Astrocyte (in vitro differentiated cells and primary cell): ENCODE measurements at regions not wholly inside any gene's neighbourhood (a gene's known extent, or its start where the extent isn't known, plus 50 kb on each side); places are given as distances from the start of the nearest gene placed in this dataset.
A peak's percentile ranks its signal among the peaks of the same experiment; 100 is the strongest.

Source experiments
- DNase-seq: peaks from one replicate; pipeline ENCODE4 v3.0.0-alpha.2; 2010; ENCODE audit warnings: low read depth
- FAIRE-seq: peaks from 2 replicates; lab custom pipeline; 2011; peaks lifted over from hg19 to GRCh38; lab: Jason Lieb, UNC
- H2AFZ ChIP-seq: 2 replicates; pipeline ENCODE4 v1.6.0; 2012; ENCODE audit warnings: low read depth, low read length, inconsistent platforms
- H3K27ac ChIP-seq: 2 replicates; pipeline ENCODE4 v1.5.1; 2011; ENCODE audit warnings: low read depth, low read length, inconsistent platforms
- H3K27me3 ChIP-seq: 2 replicates; pipeline ENCODE4 v1.6.0; 2011; ENCODE audit warnings: low read length, inconsistent platforms; ENCODE audit not compliant: insufficient read depth
- H3K36me3 ChIP-seq: 2 replicates; pipeline ENCODE4 v1.5.1; 2011; ENCODE audit warnings: low read length, inconsistent platforms; ENCODE audit not compliant: insufficient read depth
- H3K4me1 ChIP-seq: 2 replicates; pipeline ENCODE4 v1.5.1; 2011; ENCODE audit warnings: low read length, inconsistent platforms; ENCODE audit not compliant: insufficient read depth
- H3K4me2 ChIP-seq: 2 replicates; pipeline ENCODE4 v1.6.0; 2012; ENCODE audit warnings: low read length, inconsistent platforms
- H3K4me3 ChIP-seq: 2 replicates; pipeline ENCODE4 v1.5.1; 2011; ENCODE audit warnings: low read depth, mild to moderate bottlenecking, low read length, inconsistent platforms; ENCODE audit not compliant: insufficient read depth
- H3K79me2 ChIP-seq: 2 replicates; pipeline ENCODE4 v1.6.0; 2012; ENCODE audit warnings: mild to moderate bottlenecking, low read length, inconsistent platforms; ENCODE audit not compliant: insufficient read depth
- H3K9ac ChIP-seq: 2 replicates; pipeline ENCODE4 v1.6.0; 2012; ENCODE audit warnings: mild to moderate bottlenecking, low read length, inconsistent platforms
- H3K9me3 ChIP-seq: 2 replicates; pipeline ENCODE4 v1.5.1; 2012; ENCODE audit warnings: low read depth, mild to moderate bottlenecking, low read length, inconsistent platforms; ENCODE audit not compliant: insufficient read depth
- H4K20me1 ChIP-seq: 2 replicates; pipeline ENCODE4 v1.6.0; 2012; ENCODE audit warnings: low read length, inconsistent platforms; ENCODE audit not compliant: insufficient read depth
- H3K27ac Mint-ChIP-seq: one replicate; pipeline ENCODE4 v1.8.0; 2021; ENCODE audit warnings: mild to moderate bottlenecking, mixed read lengths; ENCODE audit not compliant: unreplicated experiment
- H3K27me3 Mint-ChIP-seq: one replicate; pipeline ENCODE4 v1.8.0; 2021; ENCODE audit warnings: low read depth, mixed read lengths; ENCODE audit not compliant: unreplicated experiment
- H3K36me3 Mint-ChIP-seq: one replicate; pipeline ENCODE4 v1.8.0; 2021; ENCODE audit warnings: low read depth, mixed read lengths; ENCODE audit not compliant: unreplicated experiment
- H3K4me1 Mint-ChIP-seq: one replicate; pipeline ENCODE4 v1.8.0; 2021; ENCODE audit warnings: low read depth, mixed read lengths; ENCODE audit not compliant: unreplicated experiment
- H3K4me3 Mint-ChIP-seq: one replicate; pipeline ENCODE4 v1.8.0; 2021; ENCODE audit warnings: mild to moderate bottlenecking, moderate library complexity, mixed read lengths; ENCODE audit not compliant: unreplicated experiment
- H3K9me3 Mint-ChIP-seq: one replicate; pipeline ENCODE4 v1.8.0; 2021; ENCODE audit warnings: mild to moderate bottlenecking, mixed read lengths; ENCODE audit not compliant: unreplicated experiment
- CTCF ChIP-seq: IDR thresholded peaks from 2 replicates; pipeline ENCODE4 v1.5.1; 2011; ENCODE audit warnings: low read depth, mild to moderate bottlenecking, inconsistent platforms, low read length, moderate library complexity; ENCODE audit not compliant: insufficient read depth
- EZH2 ChIP-seq: IDR thresholded peaks from 2 replicates; pipeline ENCODE4 v1.6.1; 2012; ENCODE audit warnings: mild to moderate bottlenecking, low read length, inconsistent platforms; ENCODE audit not compliant: insufficient read depth

GRCh38 chr6:110528101-110528929 is 51.9 kb upstream of the SLC22A16 start:
- H3K9ac ChIP-seq, result peak overlapping the region; percentile 49
- Mint-ChIP-seq H3K27ac (peak overlapping the region; percentile 85), H3K9me3 (no peaks in the 10 kb centered on the region), H3K27me3 (no peaks in the 10 kb centered on the region), H3K4me1 (peaks cover 27% of the 10 kb centered on the region), H3K36me3 (no peaks in the 10 kb centered on the region), H3K4me3 (no peak overlapping the region)
- peak; percentile 81 for TF ChIP-seq CTCF
- TF ChIP-seq EZH2, result no peak
- H3K9me3 ChIP-seq, result no peaks in the 10 kb centered on the region
- peaks cover 32% of the 10 kb centered on the region for H3K4me1 ChIP-seq
- H3K4me2 ChIP-seq, result peak overlapping the region; percentile 59
- no peaks in the 10 kb centered on the region for H3K36me3 ChIP-seq
- no peaks in the 10 kb centered on the region for H4K20me1 ChIP-seq
- H3K4me3 ChIP-seq, result no peak overlapping the region
- FAIRE-seq (peak; percentile 9), DNase-seq (peak; percentile 85)
- no peaks in the 10 kb centered on the region for H3K79me2 ChIP-seq
- H2AFZ ChIP-seq, result no peak overlapping the region
- H3K27me3 ChIP-seq, result no peaks in the 10 kb centered on the region
- H3K27ac ChIP-seq, result peak overlapping the region; percentile 79

GRCh38 chr6:110527516-110527915 is 51.1 kb upstream of the SLC22A16 start:
- H3K36me3 Mint-ChIP-seq, result no peaks in the 10 kb centered on the region
- H3K36me3 ChIP-seq, result no peaks in the 10 kb centered on the region
- H3K27ac ChIP-seq, result no peak overlapping the region

More at GRCh38 chr6:110527516-110527915, 51.1 kb upstream of the SLC22A16 start:
- Histone ChIP-seq H3K79me2 (no peaks in the 10 kb centered on the region), H3K4me1 (peaks cover 32% of the 10 kb centered on the region), H3K4me3 (no peak overlapping the region), H2AFZ (no peak overlapping the region), H3K27me3 (no peaks in the 10 kb centered on the region), H3K4me2 (no peak overlapping the region), H3K9ac (no peak overlapping the region), H4K20me1 (no peaks in the 10 kb centered on the region), H3K9me3 (no peaks in the 10 kb centered on the region)
- no peaks in the 10 kb centered on the region for H3K9me3 Mint-ChIP-seq
- DNase-seq (no peak), FAIRE-seq (no peak)
- no peak for TF ChIP-seq EZH2
- no peak for TF ChIP-seq CTCF
- H3K4me1 Mint-ChIP-seq, result peaks cover 27% of the 10 kb centered on the region
- peak overlapping the region; percentile 1 for H3K27ac Mint-ChIP-seq
- H3K4me3 Mint-ChIP-seq, result no peak overlapping the region
- H3K27me3 Mint-ChIP-seq, result no peaks in the 10 kb centered on the region
